Activated T-helper 1 cell treated with anti-CD3 and anti-CD28 coated beads, Interleukin-12 subunit alpha, Interleukin-12 subunit beta, Interleukin-2, Interleukin-4 antibody, amounts not matched to agents 30 ng/mL and 10 ng/mL and 1 ng/mL, durations not matched to agents 14 hours and 24 hours and 36 hours (primary cell): ENCODE measurements at regions not wholly inside any gene's neighbourhood (a gene's known extent, or its start where the extent isn't known, plus 50 kb on each side); places are given as distances from the start of the nearest gene placed in this dataset.

ENCODE experiments used
- DNase-seq: peaks from one replicate; pipeline ENCODE4 v3.0.0; 2021; ENCODE audit warnings: low spot score
- H3K27ac Mint-ChIP-seq: one replicate; pipeline ENCODE4 v1.8.0; 2021; ENCODE audit warnings: mild to moderate bottlenecking, mixed read lengths
- H3K27me3 Mint-ChIP-seq: one replicate; pipeline ENCODE4 v1.8.0; 2022; ENCODE audit warnings: mild to moderate bottlenecking, moderate library complexity, mixed read lengths; ENCODE audit not compliant: insufficient read depth
- H3K36me3 Mint-ChIP-seq: one replicate; pipeline ENCODE4 v1.8.0; 2021; ENCODE audit warnings: low read depth, mixed read lengths
- H3K4me1 Mint-ChIP-seq: one replicate; pipeline ENCODE4 v1.8.0; 2021; ENCODE audit warnings: low read depth, mixed read lengths
- H3K4me3 Mint-ChIP-seq: one replicate; pipeline ENCODE4 v1.8.0; 2021; ENCODE audit warnings: mild to moderate bottlenecking, moderate library complexity, mixed read lengths
- H3K9me3 Mint-ChIP-seq: one replicate; pipeline ENCODE4 v1.8.0; 2021; ENCODE audit warnings: mixed read lengths
- intact Hi-C: fragments of 100-400 bp; cut with micrococcal nuclease; formaldehyde crosslinking; loops from one replicate; pipeline ENCODE4 v1.15.1; 2024

DNA sequence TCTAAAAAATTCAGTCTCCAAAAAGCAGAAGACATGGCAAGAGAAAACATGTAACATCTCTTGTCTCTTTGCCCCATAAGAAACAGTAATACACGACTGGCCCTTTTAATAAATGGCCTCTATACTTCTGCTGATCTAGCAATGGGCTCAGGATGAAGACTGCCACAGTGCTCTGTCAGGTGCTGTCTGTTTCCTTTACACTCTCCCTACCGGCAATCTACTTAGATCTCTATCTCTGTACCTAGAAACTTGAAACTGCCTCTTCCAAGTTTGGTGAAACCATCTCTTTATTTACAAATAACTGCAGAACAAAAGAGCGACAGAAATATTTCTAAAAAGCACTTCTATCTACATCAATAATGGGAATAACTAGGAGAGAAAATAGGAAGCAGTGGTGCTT is 685.2 kb upstream of the INTU start:
- Mint-ChIP-seq H3K4me1 (no peaks in the 10 kb centered on the region), H3K9me3 (no peaks in the 10 kb centered on the region), H3K4me3 (no peak overlapping the region), H3K27me3 (no peaks in the 10 kb centered on the region), H3K27ac (no peak overlapping the region), H3K36me3 (no peaks in the 10 kb centered on the region)
- DNase-seq, result no peak
- intact Hi-C loops, result no loop called here

DNA sequence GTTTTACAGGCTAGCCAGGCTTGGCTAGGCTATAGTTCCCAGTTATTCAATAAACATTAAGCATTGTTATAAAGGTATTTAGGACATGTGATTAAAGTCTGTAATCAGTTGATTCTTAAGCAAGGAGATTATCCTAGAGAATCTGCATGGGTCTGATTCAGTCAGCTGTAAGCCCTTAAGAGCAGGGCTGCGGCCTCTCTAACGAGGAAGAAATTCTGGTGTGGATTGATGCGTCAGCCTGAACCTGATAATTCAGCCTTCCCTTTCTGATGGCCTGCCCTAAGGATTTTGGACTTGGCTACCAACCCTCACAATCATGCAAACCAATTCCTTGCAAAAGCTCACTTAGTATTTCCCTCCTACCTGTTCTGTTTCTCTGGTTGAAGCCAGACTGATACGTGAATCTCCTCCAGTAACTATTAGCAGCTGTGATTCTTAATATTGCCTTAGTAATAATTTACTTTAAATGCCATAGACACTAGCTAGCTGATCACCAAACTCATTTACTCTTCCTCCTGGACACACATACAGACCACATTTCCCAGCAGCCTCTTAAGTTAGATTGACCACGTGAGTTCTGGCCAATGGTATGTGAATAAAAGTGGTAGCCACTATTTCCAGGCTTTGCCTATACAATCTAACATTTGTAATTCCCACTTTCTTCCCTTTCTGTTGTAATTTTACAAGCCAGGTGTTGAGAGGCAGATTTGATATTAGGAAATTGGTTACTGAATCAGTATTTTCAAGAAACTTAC is 678.0 kb upstream of the INTU start:
- Mint-ChIP-seq H3K36me3 (no peaks in the 10 kb centered on the region), H3K4me1 (no peaks in the 10 kb centered on the region), H3K27me3 (no peaks in the 10 kb centered on the region), H3K9me3 (no peaks in the 10 kb centered on the region), H3K4me3 (no peak overlapping the region), H3K27ac (no peak overlapping the region)
- intact Hi-C loops, result no loop called here
- no peak for DNase-seq

- no peaks in the 10 kb centered on the region for H3K4me1 Mint-ChIP-seq
- no peak overlapping the region for H3K27ac Mint-ChIP-seq
- no peaks in the 10 kb centered on the region for H3K27me3 Mint-ChIP-seq
- intact Hi-C loops, result no loop called here
- H3K36me3 Mint-ChIP-seq, result no peaks in the 10 kb centered on the region
- DNase-seq, result no peak
- no peaks in the 10 kb centered on the region for H3K9me3 Mint-ChIP-seq
- H3K4me3 Mint-ChIP-seq, result no peak overlapping the region
Observed at GRCh38 chr4:126955292-126956183, 677.2 kb upstream of the INTU start.

DNA sequence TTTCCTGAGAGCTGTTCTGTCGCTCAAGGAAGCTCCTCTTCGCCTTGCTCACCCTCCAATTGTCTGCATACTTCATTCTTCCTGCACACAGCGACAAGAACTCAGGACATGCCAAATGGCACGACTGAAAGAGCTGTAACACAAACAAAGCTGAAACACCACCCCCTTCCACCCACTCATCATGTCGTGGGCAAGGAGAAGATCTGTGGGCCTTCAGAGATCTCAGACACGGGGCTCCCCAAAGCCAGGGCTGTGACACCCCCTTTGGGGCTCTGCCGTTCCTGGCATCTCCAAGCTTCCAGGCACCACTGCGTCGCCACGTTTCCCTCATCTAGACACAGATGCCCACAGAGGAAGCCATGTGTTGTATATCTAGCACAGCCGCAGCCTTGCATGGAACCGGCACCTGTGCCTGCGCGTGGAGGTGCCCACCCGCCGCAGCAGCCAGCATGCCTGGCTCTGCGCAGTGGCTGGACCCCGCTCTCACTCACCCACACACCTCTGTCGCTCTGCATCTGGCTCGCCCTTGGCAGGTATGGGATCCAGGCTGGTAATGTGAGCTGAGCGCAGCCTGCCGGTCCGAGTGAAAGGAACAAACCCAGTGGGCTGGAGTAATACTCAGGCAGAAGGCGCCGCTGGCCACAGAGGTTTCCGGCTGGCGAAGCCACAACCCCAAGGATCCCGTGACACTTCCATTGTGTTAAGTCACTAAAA is 676.4 kb upstream of the INTU start:
- Mint-ChIP-seq H3K9me3 (no peaks in the 10 kb centered on the region), H3K4me3 (no peak overlapping the region), H3K27me3 (no peaks in the 10 kb centered on the region), H3K27ac (no peak overlapping the region), H3K4me1 (no peaks in the 10 kb centered on the region), H3K36me3 (no peaks in the 10 kb centered on the region)
- no peak for DNase-seq
- intact Hi-C loops, result no loop called here

- Mint-ChIP-seq H3K27ac (no peak overlapping the region), H3K4me1 (no peaks in the 10 kb centered on the region), H3K4me3 (no peak overlapping the region), H3K9me3 (no peaks in the 10 kb centered on the region), H3K27me3 (no peaks in the 10 kb centered on the region), H3K36me3 (no peaks in the 10 kb centered on the region)
- DNase-seq, result no peak
- intact Hi-C loops, result no loop called here
Observed at GRCh38 chr4:126957556-126957955, 675.2 kb upstream of the INTU start.

DNA sequence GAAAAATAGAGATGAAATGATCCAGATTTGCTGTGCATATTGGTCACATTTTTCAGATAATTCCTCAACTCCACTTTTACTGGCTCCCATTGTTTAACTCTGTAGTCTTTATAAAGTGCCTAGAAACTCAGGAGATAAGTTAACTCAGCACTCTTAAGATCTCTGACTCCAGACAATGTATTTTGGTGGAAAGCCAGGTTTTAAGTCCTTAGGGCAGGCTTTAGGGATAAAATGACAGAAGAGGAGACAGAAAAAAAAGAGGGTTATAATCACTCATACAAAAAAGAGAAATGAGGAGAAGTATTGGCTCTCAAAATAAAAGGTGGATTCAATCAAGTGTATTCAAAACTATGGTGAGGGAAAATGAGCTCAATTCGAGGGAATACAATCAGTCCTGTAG is 674.8 kb upstream of the INTU start:
- no peaks in the 10 kb centered on the region for H3K27me3 Mint-ChIP-seq
- no peak overlapping the region for H3K4me3 Mint-ChIP-seq
- no peaks in the 10 kb centered on the region for H3K4me1 Mint-ChIP-seq
- no peaks in the 10 kb centered on the region for H3K36me3 Mint-ChIP-seq
- H3K27ac Mint-ChIP-seq, result no peak overlapping the region
- DNase-seq, result no peak
- intact Hi-C loops, result no loop called here
- no peaks in the 10 kb centered on the region for H3K9me3 Mint-ChIP-seq

DNA sequence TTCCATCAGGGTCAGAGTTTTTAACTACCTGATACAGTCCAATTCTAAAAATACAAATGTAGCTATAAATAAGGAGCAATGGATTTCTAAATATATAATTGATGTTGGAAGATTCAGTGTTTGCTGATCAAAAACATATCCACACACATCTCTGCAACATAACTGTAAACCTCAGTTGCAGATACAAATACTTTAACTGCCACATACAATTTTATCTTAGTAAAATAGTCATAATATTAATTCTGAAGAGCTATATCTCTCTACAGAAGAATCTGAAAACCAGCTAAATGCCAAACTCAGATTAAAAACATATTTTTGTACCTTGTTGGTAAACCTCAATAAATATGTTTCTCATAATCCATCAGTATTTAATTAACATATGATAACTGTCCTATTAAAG is 674.3 kb upstream of the INTU start:
- H3K27me3 Mint-ChIP-seq, result no peaks in the 10 kb centered on the region
- H3K27ac Mint-ChIP-seq, result no peak overlapping the region
- intact Hi-C loops, result no loop called here
- no peaks in the 10 kb centered on the region for H3K36me3 Mint-ChIP-seq
- no peaks in the 10 kb centered on the region for H3K9me3 Mint-ChIP-seq
- H3K4me3 Mint-ChIP-seq, result no peak overlapping the region
- no peaks in the 10 kb centered on the region for H3K4me1 Mint-ChIP-seq
- DNase-seq, result no peak

DNA sequence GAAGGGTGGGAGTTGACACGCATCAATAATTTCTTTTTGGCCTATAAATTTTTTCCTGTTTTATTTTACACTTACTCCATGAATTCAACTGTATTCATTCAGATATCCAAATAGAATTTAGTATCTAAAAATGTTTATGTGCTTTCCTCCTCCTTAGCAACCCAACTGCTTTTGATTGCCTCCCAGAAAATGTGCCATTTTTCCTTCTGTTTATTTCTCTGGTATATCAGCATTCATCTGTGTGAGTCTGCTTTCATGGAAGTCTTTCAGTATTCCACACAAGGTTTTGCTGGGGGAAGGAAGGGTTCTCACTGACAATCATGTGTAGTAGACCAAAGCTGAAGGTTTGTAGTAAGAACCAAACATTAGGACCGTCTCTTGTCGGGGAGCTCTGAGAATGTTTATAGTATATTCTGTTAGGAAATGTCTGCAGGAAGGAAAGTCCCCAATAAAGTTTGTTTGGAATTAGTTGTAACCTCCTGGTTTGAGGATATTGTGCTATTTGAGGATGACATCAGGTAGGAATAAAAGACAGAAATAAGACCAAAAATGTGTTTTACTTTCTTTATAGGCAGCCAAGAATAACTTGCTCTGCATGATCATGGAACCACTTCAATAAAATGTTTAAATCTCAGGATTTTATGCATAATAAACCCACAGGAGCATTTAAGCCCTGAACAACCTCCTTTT is 673.6 kb upstream of the INTU start:
- intact Hi-C loops, result no loop called here
- Mint-ChIP-seq H3K27me3 (no peaks in the 10 kb centered on the region), H3K36me3 (no peaks in the 10 kb centered on the region), H3K27ac (no peak overlapping the region), H3K4me1 (no peaks in the 10 kb centered on the region), H3K4me3 (no peak overlapping the region), H3K9me3 (no peaks in the 10 kb centered on the region)
- no peak for DNase-seq

- no peaks in the 10 kb centered on the region for H3K9me3 Mint-ChIP-seq
- no peaks in the 10 kb centered on the region for H3K4me1 Mint-ChIP-seq
- no peaks in the 10 kb centered on the region for H3K36me3 Mint-ChIP-seq
- DNase-seq, result no peak
- no peak overlapping the region for H3K27ac Mint-ChIP-seq
- no peaks in the 10 kb centered on the region for H3K27me3 Mint-ChIP-seq
- intact Hi-C loops, result no loop called here
- no peak overlapping the region for H3K4me3 Mint-ChIP-seq
Observed at GRCh38 chr4:126960760-126961159, 672.0 kb upstream of the INTU start.

GRCh38 chr4:126961661-126962060 is 671.1 kb upstream of the INTU start:
- no peak for DNase-seq
- Mint-ChIP-seq H3K4me1 (no peaks in the 10 kb centered on the region), H3K36me3 (no peaks in the 10 kb centered on the region), H3K27me3 (no peaks in the 10 kb centered on the region), H3K9me3 (no peaks in the 10 kb centered on the region), H3K27ac (no peak overlapping the region), H3K4me3 (no peak overlapping the region)
- intact Hi-C loops, result no loop called here

GRCh38 chr4:126965877-126966276 is 666.9 kb upstream of the INTU start:
- Mint-ChIP-seq H3K27me3 (no peaks in the 10 kb centered on the region), H3K9me3 (peaks cover 3% of the 10 kb centered on the region), H3K27ac (no peak overlapping the region), H3K4me1 (no peaks in the 10 kb centered on the region), H3K4me3 (no peak overlapping the region), H3K36me3 (no peaks in the 10 kb centered on the region)
- no peak for DNase-seq
- intact Hi-C loops, result no loop called here

DNA sequence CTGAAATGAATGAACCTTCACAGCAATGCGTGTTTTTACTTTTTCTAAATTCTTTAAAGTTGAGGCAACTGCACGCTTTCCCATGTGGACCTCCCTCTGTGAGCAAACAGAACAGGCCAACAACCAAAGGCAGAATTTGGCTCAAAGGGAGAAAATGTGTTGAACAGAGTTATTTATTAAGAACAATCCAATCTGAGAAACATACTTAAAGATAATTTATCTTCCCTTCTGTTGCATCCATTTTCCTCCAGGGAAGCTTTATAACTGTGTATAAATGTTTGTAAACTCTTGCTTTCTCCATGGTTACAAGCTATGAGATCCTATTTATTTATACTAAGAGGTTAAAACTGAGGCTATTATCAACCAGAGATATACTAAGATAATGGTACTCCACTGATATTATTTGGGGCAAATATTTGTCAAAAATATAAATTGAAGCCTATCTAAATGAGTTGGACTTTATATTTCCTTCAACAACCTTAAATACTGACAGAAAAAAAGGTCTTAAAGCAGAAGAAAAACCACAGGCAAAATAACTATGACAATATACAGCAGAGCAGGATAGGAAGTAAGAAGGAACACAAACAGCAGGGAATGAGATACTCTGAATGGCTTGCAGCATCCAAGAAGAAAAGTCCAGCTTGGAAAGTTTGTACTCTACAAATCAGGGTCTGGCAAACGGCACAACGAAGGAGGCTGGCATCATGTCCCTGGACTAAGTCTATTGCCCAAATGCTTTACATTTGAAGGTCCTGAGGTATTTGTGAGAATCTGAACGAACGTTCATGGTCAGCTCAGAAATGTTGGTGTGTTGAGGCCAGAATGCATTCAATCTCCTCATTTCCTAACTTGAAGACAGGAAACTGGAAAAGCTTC is 663.2 kb upstream of the INTU start:
- no peak overlapping the region for H3K4me3 Mint-ChIP-seq
- intact Hi-C loops, result no loop called here
- DNase-seq, result no peak
- H3K27me3 Mint-ChIP-seq, result no peaks in the 10 kb centered on the region
- H3K4me1 Mint-ChIP-seq, result no peaks in the 10 kb centered on the region
- H3K27ac Mint-ChIP-seq, result no peak overlapping the region
- H3K36me3 Mint-ChIP-seq, result no peaks in the 10 kb centered on the region
- peaks cover 3% of the 10 kb centered on the region for H3K9me3 Mint-ChIP-seq
